ENCODE measurements at regions not wholly inside any gene's neighbourhood (a gene's known extent, or its start where the extent isn't known, plus 50 kb on each side); places are given as distances from the start of the nearest gene placed in this dataset.
"Not testable (repeated sequence)": the region's sequence is repeated elsewhere in the genome, so short reads cannot be mapped to it uniquely, and the experiment has no call there.

- no TSS peak for BruUV-seq (replicated peaks)
- Histone ChIP-seq H3K4me2 (no peak overlapping the region), H3K79me2 (ENCODE audit: low read depth) (no peaks in the 10 kb centered on the region), H2AFZ (no peak overlapping the region), H3F3A (ENCODE audit: insufficient read depth, low read depth) (no peaks in the 10 kb centered on the region), H3K4me3 (no peak overlapping the region), H3K9me2 (ENCODE audit: insufficient read depth) (no peaks in the 10 kb centered on the region), H4K20me1 (ENCODE audit: insufficient read depth) (no peaks in the 10 kb centered on the region), H3K9me3 (ENCODE audit: insufficient read depth, low read depth) (no peaks in the 10 kb centered on the region), H3K27ac (no peak overlapping the region), H3K27me3 (ENCODE audit: insufficient read depth, low read depth) (peaks cover 12% of the 10 kb centered on the region; the same call in 1 of the 2 replicates), H3K4me1 (replicated peaks; ENCODE audit: insufficient read depth) (no peaks in the 10 kb centered on the region), H3K36me3 (ENCODE audit: low read depth) (no peaks in the 10 kb centered on the region)
- no peak for TF ChIP-seq EZH2 (IDR thresholded peaks at IDR 0.05; ENCODE audit: low read depth)
- no peak for TF ChIP-seq CTCF (conservative IDR thresholded peaks at IDR 0.05)
- ChIA-PET CTCF (no interaction called here), POLR2A (ENCODE audit: unreplicated experiment) (no interaction called here)
- DNase-seq = no peak
- intact Hi-C loops (cut with micrococcal nuclease; ENCODE audit: unreplicated experiment) = no loop called here
Observed at GRCh38 chr4:16415751-16416150, 189.5 kb upstream of the TAPT1 start.

- Histone ChIP-seq H3K27ac (no peak overlapping the region), H3F3A (ENCODE audit: insufficient read depth, low read depth) (no peaks in the 10 kb centered on the region), H3K4me1 (replicated peaks; ENCODE audit: insufficient read depth) (no peaks in the 10 kb centered on the region), H3K4me3 (no peak overlapping the region), H3K36me3 (ENCODE audit: low read depth) (no peaks in the 10 kb centered on the region), H4K20me1 (ENCODE audit: insufficient read depth) (no peaks in the 10 kb centered on the region), H2AFZ (no peak overlapping the region), H3K27me3 (ENCODE audit: insufficient read depth, low read depth) (peaks cover 12% of the 10 kb centered on the region; the same call in 1 of the 2 replicates), H3K4me2 (no peak overlapping the region), H3K79me2 (ENCODE audit: low read depth) (no peaks in the 10 kb centered on the region), H3K9me2 (ENCODE audit: insufficient read depth) (no peaks in the 10 kb centered on the region), H3K9me3 (ENCODE audit: insufficient read depth, low read depth) (no peaks in the 10 kb centered on the region)
- ChIA-PET POLR2A (ENCODE audit: unreplicated experiment) (no interaction called here), CTCF (no interaction called here)
- no peak for DNase-seq
- intact Hi-C loops (cut with micrococcal nuclease; ENCODE audit: unreplicated experiment) = no loop called here
- TF ChIP-seq CTCF (conservative IDR thresholded peaks at IDR 0.05) (no peak), EZH2 (IDR thresholded peaks at IDR 0.05; ENCODE audit: low read depth) (no peak)
- no TSS peak for BruUV-seq (replicated peaks)
Observed at GRCh38 chr4:16413814-16414555, 187.7 kb upstream of the TAPT1 start.

GRCh38 chr4:16411501-16412085, 185.3 kb upstream of the TAPT1 start:
- CTCF ChIA-PET = no interaction called here
- BruUV-seq (replicated peaks) = no TSS peak
- Histone ChIP-seq H3K36me3 (ENCODE audit: low read depth) (no peaks in the 10 kb centered on the region), H3K9me2 (ENCODE audit: insufficient read depth) (no peaks in the 10 kb centered on the region), H2AFZ (no peak overlapping the region), H3F3A (ENCODE audit: insufficient read depth, low read depth) (no peaks in the 10 kb centered on the region), H3K79me2 (ENCODE audit: low read depth) (no peaks in the 10 kb centered on the region), H4K20me1 (ENCODE audit: insufficient read depth) (no peaks in the 10 kb centered on the region), H3K4me2 (no peak overlapping the region), H3K4me3 (no peak overlapping the region), H3K27ac (no peak overlapping the region), H3K9me3 (ENCODE audit: insufficient read depth, low read depth) (no peaks in the 10 kb centered on the region), H3K27me3 (ENCODE audit: insufficient read depth, low read depth) (peaks cover 12% of the 10 kb centered on the region; the same call in 1 of the 2 replicates), H3K4me1 (replicated peaks; ENCODE audit: insufficient read depth) (no peaks in the 10 kb centered on the region)
- POLR2A ChIA-PET (ENCODE audit: unreplicated experiment) = no interaction called here
- TF ChIP-seq EZH2 (IDR thresholded peaks at IDR 0.05; ENCODE audit: low read depth) (no peak), CTCF (conservative IDR thresholded peaks at IDR 0.05) (no peak)
- no peak for DNase-seq
- intact Hi-C loops (cut with micrococcal nuclease; ENCODE audit: unreplicated experiment) = no loop called here

DNA sequence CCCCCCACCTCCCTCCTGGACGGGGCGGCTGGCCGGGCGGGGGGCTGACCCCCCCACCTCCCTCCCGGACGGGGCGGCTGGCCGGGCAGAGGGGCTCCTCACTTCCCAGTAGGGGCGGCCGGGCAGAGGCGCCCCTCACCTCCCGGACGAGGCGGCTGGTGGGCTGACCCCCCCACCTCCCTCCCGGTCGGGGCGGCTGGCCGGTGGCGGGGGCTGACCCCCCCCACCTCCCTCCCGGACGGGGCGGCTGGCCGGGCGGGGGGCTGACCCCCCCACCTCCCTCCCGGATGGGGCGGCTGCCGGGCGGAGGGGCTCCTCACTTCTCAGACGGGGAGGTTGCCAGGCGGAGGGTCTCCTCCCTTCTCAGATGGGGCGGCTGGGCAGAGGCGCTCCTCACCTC, 166.9 kb upstream of the TAPT1 start:
- CTCF ChIA-PET; POLR2A ChIA-PET (ENCODE audit: unreplicated experiment); H3F3A ChIP-seq (ENCODE audit: insufficient read depth, low read depth); H3K4me1 ChIP-seq (replicated peaks; ENCODE audit: insufficient read depth); H4K20me1 ChIP-seq (ENCODE audit: insufficient read depth); H3K36me3 ChIP-seq (ENCODE audit: low read depth); BruUV-seq (replicated peaks); H3K9me2 ChIP-seq (ENCODE audit: insufficient read depth); intact Hi-C loops (cut with micrococcal nuclease; ENCODE audit: unreplicated experiment); H3K4me2 ChIP-seq; DNase-seq; H3K27ac ChIP-seq; H3K4me3 ChIP-seq; H2AFZ ChIP-seq; H3K9me3 ChIP-seq (ENCODE audit: insufficient read depth, low read depth); H3K27me3 ChIP-seq (ENCODE audit: insufficient read depth, low read depth); H3K79me2 ChIP-seq (ENCODE audit: low read depth): not testable (repeated sequence)

Data from PC-9 (cell line).